ENCODE measurements at regions not wholly inside any gene's neighbourhood (a gene's known extent, or its start where the extent isn't known, plus 50 kb on each side); places are given as distances from the start of the nearest gene placed in this dataset.

DNA sequence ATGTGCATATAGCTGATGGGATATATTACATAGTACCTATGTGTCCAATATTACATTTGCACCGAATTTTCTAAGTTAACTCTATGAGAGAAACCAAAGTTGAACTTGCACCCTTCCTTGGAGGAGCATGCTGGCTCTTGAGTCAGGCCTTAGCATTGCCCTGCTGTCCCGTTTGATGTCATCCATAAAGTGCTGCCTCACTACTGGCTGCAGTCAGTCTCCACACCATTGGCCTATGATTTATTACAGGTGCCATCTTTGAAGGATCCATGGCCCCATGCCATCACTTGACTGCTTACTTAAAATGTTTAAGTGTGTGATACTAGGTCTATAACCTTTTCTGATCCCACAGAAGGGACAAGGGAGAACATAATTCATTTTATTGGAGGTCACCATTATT is 249.3 kb upstream of the RBBP8 start:
- no peak for TF ChIP-seq CTCF (IDR thresholded peaks at IDR 0.05; ENCODE audit: insufficient read depth, low read length, poor library complexity, severe bottlenecking)
- TF ChIP-seq EZH2phosphoT487 (conservative IDR thresholded peaks at IDR 0.05; ENCODE audit: low read length) = no peak
